Mucosa of descending colon (tissue), 3 donors: ENCODE measurements at regions not wholly inside any gene's neighbourhood (a gene's known extent, or its start where the extent isn't known, plus 50 kb on each side); places are given as distances from the start of the nearest gene placed in this dataset.

ENCODE experiments used
- ATAC-seq: fragments of 200-7000 bp; cut with Tn5 transposase; one replicate; pipeline ENCODE4 v1.9.1; 2020; ENCODE audit warnings: mild to moderate bottlenecking, moderate library complexity
- DNase-seq, 3 donors: peaks; one replicate each; pipeline ENCODE4 v3.0.0-alpha.2; 2020
- H3K36me3 ChIP-seq: fragments of 200-600 bp; one replicate; pipeline ENCODE4 v1.8.0; 2021; ENCODE audit warnings: low read depth, mild to moderate bottlenecking
- H3K4me1 ChIP-seq: fragments of 200-600 bp; one replicate; pipeline ENCODE4 v1.8.0; 2021; ENCODE audit warnings: low read depth, mild to moderate bottlenecking
- H3K4me3 ChIP-seq: fragments of 200-600 bp; one replicate; pipeline ENCODE4 v1.8.0; 2021; ENCODE audit warnings: mild to moderate bottlenecking
- H3K9me3 ChIP-seq: fragments of 200-600 bp; one replicate; pipeline ENCODE4 v1.8.0; 2021; ENCODE audit warnings: mild to moderate bottlenecking
- CTCF ChIP-seq: fragments of 200-600 bp; IDR thresholded peaks from one replicate; pipeline ENCODE4 v1.8.0; 2022; ENCODE audit warnings: antibody characterized with exemption, mild to moderate bottlenecking
- intact Hi-C, 2 donors: fragments of 100-400 bp; cut with DNase I in 1 of 2; cut with micrococcal nuclease in 1 of 2; formaldehyde crosslinking; loops; one replicate each; pipeline versions ENCODE4 v1.11.0 to v1.11.1; 2022; cut with DNase I, micrococcal nuclease
- donor health status: DM: no; HTN: no; CAD: no; lungs with moderate emphysema.
- donor health status: DM: no; HTN: no; CAD: no.
- donor health status: DM: no; HTN: yes; CAD: no.

DNA sequence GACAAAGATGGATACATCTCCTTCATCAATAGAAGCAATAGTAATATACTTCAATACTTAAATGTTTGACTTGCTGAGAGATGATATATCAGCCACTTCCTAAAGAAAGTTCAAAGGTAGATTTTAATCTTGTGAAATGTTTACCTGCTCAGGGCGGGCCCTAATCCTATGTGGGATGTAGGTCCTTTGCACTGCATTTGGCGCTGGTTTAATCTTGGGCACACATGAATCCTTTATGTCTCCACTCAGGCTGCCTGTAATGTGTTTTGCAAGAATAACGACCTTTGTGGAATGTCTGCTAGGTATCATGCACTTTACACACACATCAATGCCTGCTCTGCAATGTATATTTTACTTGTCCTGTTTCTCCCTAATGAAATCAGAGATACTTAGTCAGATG is 368.7 kb downstream of the GBA3 start:
- intact Hi-C loops = no loop called here
- no peak for TF ChIP-seq CTCF
- DNase-seq = peak in 1 of 3 donors; percentile 69
- Histone ChIP-seq H3K4me3 (no peak overlapping the region), H3K9me3 (no peaks in the 10 kb centered on the region), H3K36me3 (no peaks in the 10 kb centered on the region), H3K4me1 (peaks cover 5% of the 10 kb centered on the region)
- peak; percentile 98 for ATAC-seq

- ATAC-seq = peak; percentile 39
- Histone ChIP-seq H3K9me3 (no peaks in the 10 kb centered on the region), H3K4me3 (no peak overlapping the region), H3K4me1 (peaks cover 5% of the 10 kb centered on the region), H3K36me3 (no peaks in the 10 kb centered on the region)
- DNase-seq = no peak
- intact Hi-C loops = no loop called here
- no peak for TF ChIP-seq CTCF
Measured at GRCh38 chr4:23060776-23061175, 368.0 kb downstream of the GBA3 start.

DNA sequence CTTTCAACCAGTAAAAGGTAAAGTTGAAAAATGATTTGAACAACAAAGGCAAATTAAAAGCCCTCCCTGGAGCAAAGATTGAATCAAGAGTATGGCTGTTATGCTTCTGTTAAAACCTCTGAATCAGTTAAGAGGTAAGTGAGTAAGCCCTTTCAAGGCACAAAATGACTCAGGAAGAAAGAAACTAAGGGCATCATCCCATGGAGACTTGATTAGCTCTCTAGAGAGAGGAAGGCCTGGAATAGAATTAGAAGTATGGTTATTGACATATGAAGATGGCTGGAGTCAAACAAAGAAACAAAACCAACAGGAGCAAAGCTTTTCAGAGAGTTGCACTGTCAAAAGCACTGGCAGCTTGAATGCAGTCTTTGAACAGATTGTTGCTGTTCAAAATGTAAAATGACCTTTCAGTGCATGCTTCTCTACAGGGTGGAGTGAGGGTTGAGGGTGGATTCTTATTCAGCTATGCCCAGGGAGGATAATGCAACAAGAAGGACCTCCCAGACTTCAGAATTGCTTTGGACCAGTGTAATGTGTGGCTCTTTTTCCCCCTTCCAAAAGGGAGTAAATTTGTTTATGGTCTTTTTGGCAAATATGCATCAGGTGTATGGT is 365.5 kb downstream of the GBA3 start:
- H3K4me3 ChIP-seq = no peak overlapping the region
- TF ChIP-seq CTCF = no peak
- no peak for ATAC-seq
- H3K4me1 ChIP-seq = peaks cover 5% of the 10 kb centered on the region
- H3K36me3 ChIP-seq = no peaks in the 10 kb centered on the region
- no peak for DNase-seq
- H3K9me3 ChIP-seq = no peaks in the 10 kb centered on the region
- intact Hi-C loops = no loop called here

DNA sequence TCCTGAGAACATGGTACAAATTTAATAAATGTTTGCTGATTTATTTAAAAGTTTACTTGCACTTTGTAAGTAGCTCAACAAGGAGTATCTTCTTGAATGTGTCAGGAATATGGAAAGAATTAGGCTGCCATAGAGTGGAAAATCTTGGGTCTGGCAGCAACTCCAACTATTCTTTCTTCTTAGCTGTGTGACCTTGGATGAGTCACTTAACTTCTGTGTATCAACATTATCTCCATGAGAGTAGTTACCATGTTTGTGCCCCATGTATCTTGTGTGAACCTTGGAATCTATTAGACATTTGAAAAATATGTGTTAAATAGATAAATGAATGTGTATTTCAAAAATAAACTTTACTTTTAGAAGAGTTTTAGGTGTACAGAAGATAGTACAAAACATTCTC is 348.8 kb downstream of the GBA3 start:
- Histone ChIP-seq H3K9me3 (no peaks in the 10 kb centered on the region), H3K36me3 (no peaks in the 10 kb centered on the region), H3K4me1 (no peaks in the 10 kb centered on the region), H3K4me3 (no peak overlapping the region)
- intact Hi-C loops = no loop called here
- no peak for DNase-seq
- no peak for ATAC-seq
- no peak for TF ChIP-seq CTCF

DNA sequence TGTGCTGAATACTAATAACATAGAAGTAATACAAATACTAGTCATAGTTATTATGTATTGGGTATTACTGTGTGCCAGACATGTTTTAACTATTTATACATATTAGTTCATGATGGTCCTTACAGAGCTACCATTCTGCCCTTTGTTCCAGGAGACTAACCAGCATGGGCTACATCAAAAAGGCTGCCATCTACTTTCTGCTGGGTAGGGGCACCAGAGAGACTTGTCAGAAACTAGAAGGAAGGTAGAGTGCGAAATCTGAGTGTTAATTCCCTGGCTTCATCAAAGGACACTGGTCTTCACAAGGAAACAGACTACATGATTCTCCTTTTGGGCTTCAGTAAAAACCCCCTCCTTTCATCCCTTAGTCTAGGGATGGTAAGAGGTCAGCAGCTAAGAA is 347.8 kb downstream of the GBA3 start:
- ATAC-seq (no peak), DNase-seq (no peak)
- intact Hi-C loops = no loop called here
- H3K4me1 ChIP-seq = no peaks in the 10 kb centered on the region
- H3K9me3 ChIP-seq = no peaks in the 10 kb centered on the region
- no peak for TF ChIP-seq CTCF
- H3K4me3 ChIP-seq = no peak overlapping the region
- no peaks in the 10 kb centered on the region for H3K36me3 ChIP-seq

- ATAC-seq (peak; percentile 75), DNase-seq (peak in 1 of 3 donors; percentile 7)
- TF ChIP-seq CTCF = no peak
- intact Hi-C loops = no loop called here
- Histone ChIP-seq H3K36me3 (no peaks in the 10 kb centered on the region), H3K9me3 (no peaks in the 10 kb centered on the region), H3K4me3 (no peak overlapping the region), H3K4me1 (no peaks in the 10 kb centered on the region)
Measured at GRCh38 chr4:23039818-23040217, 347.1 kb downstream of the GBA3 start.
